NCI-H1436 (cell line): ENCODE measurements at regions not wholly inside any gene's neighbourhood (a gene's known extent, or its start where the extent isn't known, plus 50 kb on each side); places are given as distances from the start of the nearest gene placed in this dataset.
A peak's percentile ranks its signal among the peaks of the same experiment; 100 is the strongest.

Experiments used
- DNase-seq: peaks from one replicate; lab custom pipeline; 2025; lab: John Stamatoyannopoulos, UW

DNA sequence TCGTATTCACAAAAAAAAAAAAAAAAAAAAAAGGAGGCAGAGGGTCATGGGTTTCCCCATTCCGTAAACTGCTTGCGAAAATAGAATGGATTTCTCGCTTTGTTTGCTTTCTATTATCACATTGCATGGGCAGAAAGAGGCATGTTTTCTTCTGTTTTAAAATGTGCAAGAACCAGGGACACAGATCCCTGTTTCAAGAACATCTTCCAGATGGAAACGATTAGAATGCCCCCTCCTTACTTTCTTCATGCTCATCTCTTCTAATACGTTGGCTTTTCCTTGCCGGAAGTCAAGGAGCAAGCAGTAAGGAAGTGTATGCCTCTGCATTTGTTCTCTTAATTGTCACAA lies 51.0 kb upstream of the ZNF516 start:
- no peak for DNase-seq

DNA sequence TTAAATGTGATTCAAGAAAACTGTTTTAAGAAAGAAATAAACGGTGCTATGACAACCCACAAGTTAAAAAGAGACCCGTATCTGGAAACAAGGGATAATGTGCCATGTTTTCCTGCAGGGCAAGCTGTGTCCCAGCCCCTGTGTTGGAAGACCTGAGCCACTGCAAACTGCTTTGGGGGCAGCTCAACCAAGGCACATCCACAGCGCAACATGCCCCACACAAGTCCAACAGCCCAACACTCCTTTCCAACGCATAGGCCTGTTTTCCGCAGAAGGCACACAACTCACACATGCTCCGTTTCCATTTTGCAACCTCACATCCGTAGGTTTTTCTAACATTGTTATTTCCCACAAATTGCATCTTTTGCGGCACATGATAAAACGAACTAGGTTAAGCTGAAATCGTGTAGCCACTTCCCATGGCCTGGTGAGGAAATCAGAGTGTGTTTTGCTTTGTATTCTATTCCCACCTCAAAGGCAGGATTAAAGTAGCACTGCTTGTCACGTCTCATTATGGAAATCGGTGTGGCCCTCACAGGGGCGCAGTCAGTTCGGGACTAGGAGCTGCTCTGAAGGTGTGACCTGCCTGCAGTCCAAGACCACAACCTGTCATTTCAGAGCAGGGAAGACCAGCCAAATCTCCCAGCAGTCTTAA lies 50.5 kb upstream of the ZNF516 start:
- no peak for DNase-seq

DNA sequence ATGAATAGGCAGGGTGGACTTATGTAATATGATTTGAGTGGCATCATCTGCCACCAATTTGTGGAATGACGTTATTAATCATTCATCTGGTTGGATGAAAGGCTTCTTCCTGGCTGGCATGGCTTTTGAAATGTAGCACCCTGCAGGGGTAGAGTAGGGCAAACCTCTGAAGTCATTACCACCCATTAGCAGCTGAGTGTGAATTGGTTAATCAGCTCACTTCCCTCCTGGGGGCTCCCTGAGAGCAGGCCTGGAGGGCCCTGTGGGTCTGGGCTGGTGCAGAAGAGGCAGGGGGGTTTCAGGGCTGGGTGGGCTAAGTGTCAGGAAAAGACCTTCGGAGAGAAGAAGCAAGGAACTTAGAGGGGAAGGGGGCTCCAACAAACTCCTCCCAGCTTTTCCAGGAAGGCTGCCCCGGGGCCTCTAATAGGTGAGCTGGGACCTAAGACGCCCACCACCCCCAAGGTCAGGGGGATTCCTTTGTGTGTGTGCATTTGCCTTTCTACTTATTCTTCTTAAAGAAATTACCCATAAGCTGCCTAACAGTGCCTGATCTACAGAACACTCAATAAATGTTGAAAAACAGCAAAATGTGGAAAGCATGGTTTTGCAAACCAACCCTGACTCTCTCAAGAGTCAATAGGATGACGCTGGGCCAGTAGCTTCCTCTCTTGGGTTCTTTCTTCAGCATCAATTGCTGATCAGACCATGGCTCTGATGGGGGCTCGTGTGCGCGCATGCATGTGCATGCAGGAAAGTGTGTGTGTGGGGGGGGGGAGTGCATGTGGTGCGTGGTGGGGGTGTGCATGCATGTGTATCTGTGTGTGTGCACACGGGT lies 49.7 kb upstream of the ZNF516 start:
- peak; percentile 78 for DNase-seq
